SK-N-SH treated with all-trans-retinoic acid at 6 μM for 48 hours (cell line): ENCODE measurements at regions not wholly inside any gene's neighbourhood (a gene's known extent, or its start where the extent isn't known, plus 50 kb on each side); places are given as distances from the start of the nearest gene placed in this dataset.

Experiments
- BACH2 ChIP-seq: fragments of 250-450 bp; sonication (Bioruptor Pico); IDR thresholded peaks from 2 replicates; pipeline ENCODE4 v1.9.0; 2021; ENCODE audit warnings: mild to moderate bottlenecking, borderline replicate concordance
- CREB5 ChIP-seq: fragments of 250-450 bp; sonication (Bioruptor Pico); IDR thresholded peaks from 2 replicates; pipeline ENCODE4 v1.5.1; 2020; ENCODE audit warnings: low read depth, mild to moderate bottlenecking, moderate library complexity
- CSDC2 ChIP-seq: fragments of 250-450 bp; sonication (Bioruptor Pico); IDR thresholded peaks from 2 replicates; pipeline ENCODE4 v1.5.0; 2020; ENCODE audit warnings: mild to moderate bottlenecking, moderate library complexity
- CSRNP3 ChIP-seq: fragments of 250-450 bp; sonication (Bioruptor Pico); IDR thresholded peaks from 2 replicates; pipeline ENCODE4 v1.5.1; 2021; ENCODE audit warnings: mild to moderate bottlenecking, moderate library complexity
- GLIS3 ChIP-seq: fragments of 250-450 bp; sonication (Bioruptor Pico); IDR thresholded peaks from 2 replicates; pipeline ENCODE4 v1.5.0; 2020; ENCODE audit warnings: mild to moderate bottlenecking, moderate library complexity
- OSR1 ChIP-seq: fragments of 250-450 bp; sonication (Bioruptor Pico); IDR thresholded peaks from 2 replicates; pipeline ENCODE4 v1.8.0; 2022; ENCODE audit warnings: moderate library complexity, mild to moderate bottlenecking, inconsistent platforms
- RARB ChIP-seq: fragments of 250-450 bp; sonication (Bioruptor Pico); IDR thresholded peaks from 2 replicates; pipeline ENCODE4 v1.8.0; 2021; ENCODE audit warnings: mild to moderate bottlenecking, moderate library complexity
- TSHZ2 ChIP-seq: fragments of 250-450 bp; sonication (Bioruptor Pico); IDR thresholded peaks from 2 replicates; pipeline ENCODE4 v1.5.0; 2020; ENCODE audit warnings: mild to moderate bottlenecking, moderate library complexity
- ZFP3 ChIP-seq: fragments of 250-450 bp; sonication (Bioruptor Pico); IDR thresholded peaks from 2 replicates; pipeline ENCODE4 v1.5.0; 2020; ENCODE audit warnings: mild to moderate bottlenecking, moderate library complexity
- ZNF70 ChIP-seq: fragments of 450-650 bp; formaldehyde crosslinking; IDR thresholded peaks from 2 replicates; pipeline ENCODE4 v1.5.0; 2020; ENCODE audit warnings: mild to moderate bottlenecking, moderate library complexity

- TF ChIP-seq CREB5 (no peak), ZNF70 (no peak), GLIS3 (CRISPR knock-in tag) (no peak), OSR1 (CRISPR knock-in tag) (no peak), CSDC2 (CRISPR knock-in tag) (no peak), RARB (CRISPR knock-in tag) (no peak), ZFP3 (CRISPR knock-in tag) (no peak), BACH2 (CRISPR knock-in tag) (no peak), TSHZ2 (CRISPR knock-in tag) (no peak), CSRNP3 (CRISPR knock-in tag) (no peak)
Measured at GRCh38 chr7:86444245-86444644, 199.5 kb upstream of the GRM3 start.
